Cardiac fibroblast (primary cell): ENCODE measurements at regions not wholly inside any gene's neighbourhood (a gene's known extent, or its start where the extent isn't known, plus 50 kb on each side); places are given as distances from the start of the nearest gene placed in this dataset.

Experiments
- DNase-seq, 2 donors: peaks; one replicate each; pipeline versions ENCODE4 v3.0.0 to v3.0.0-alpha.2; 2010; ENCODE audit warnings: low read depth in 2 of 2
- H3K4me3 ChIP-seq, 2 donors: replicated peaks in 1 of 2; 1 replicate in 1 of 2; 2 replicates in 1 of 2; pipeline ENCODE4 v1.5.1; 2011; ENCODE audit warnings: low read depth in 2 of 2, low read length in 2 of 2, mild to moderate bottlenecking in 2 of 2, moderate library complexity in 1 of 2
- CTCF ChIP-seq: IDR thresholded peaks from one replicate; pipeline ENCODE4 v1.5.1; 2011; ENCODE audit warnings: low read depth, mild to moderate bottlenecking, low read length, inconsistent platforms

GRCh38 chr19:5213667-5214066 lies 126.9 kb downstream of the PTPRS start:
- no peak overlapping the region for H3K4me3 ChIP-seq

GRCh38 chr19:5212101-5212500 lies 128.5 kb downstream of the PTPRS start:
- no peak for DNase-seq
- no peak for TF ChIP-seq CTCF
- H3K4me3 ChIP-seq: no peak overlapping the region

More at GRCh38 chr19:5213667-5214066, 126.9 kb downstream of the PTPRS start:
- no peak for DNase-seq
- no peak for TF ChIP-seq CTCF

GRCh38 chr19:5211217-5211822 lies 129.3 kb downstream of the PTPRS start:
- no peak overlapping the region for H3K4me3 ChIP-seq
- DNase-seq: no peak
- TF ChIP-seq CTCF: no peak

DNA sequence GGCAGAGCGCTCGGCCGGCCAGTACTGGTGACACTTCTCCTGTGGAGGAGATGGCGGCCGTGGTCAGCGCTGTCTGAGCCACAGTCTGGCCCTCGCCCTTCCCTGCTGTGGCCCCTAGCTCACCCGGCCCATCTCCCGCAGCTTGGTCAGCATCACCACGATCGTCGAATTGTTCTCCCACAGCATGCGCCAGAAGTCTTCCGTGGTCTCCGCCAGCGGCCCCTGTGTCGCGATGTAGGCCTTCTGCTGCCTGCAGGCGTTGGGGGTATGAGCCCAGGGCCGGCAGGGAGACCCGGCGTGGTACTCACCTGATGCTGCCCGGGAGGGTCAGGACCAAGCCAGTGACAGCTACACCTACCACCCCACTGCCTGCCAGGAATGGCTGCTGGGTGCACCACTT lies 130.1 kb downstream of the PTPRS start:
- no peak overlapping the region for H3K4me3 ChIP-seq
- no peak for DNase-seq
- no peak for TF ChIP-seq CTCF

DNA sequence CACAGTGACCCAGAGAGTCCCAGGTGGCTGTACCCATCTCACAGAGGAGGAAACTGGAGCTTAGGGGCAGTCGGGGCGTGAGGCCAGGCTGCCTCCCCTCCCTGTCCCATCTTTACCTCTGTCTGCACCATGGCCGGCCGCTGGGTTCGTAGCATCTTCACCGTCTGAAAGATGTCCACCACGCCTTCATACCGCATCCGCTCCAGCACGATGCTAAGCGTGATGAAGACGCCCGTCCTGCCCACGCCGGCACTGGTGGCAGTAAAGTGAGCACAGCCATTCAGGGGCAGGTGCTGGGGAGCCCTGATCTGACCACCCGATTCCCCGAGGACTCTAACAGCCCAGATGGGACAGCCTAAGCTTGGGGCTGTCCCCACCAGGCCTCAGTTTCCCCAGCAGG lies 132.8 kb downstream of the PTPRS start:
- H3K4me3 ChIP-seq: no peak overlapping the region
- TF ChIP-seq CTCF: no peak
- no peak for DNase-seq

DNA sequence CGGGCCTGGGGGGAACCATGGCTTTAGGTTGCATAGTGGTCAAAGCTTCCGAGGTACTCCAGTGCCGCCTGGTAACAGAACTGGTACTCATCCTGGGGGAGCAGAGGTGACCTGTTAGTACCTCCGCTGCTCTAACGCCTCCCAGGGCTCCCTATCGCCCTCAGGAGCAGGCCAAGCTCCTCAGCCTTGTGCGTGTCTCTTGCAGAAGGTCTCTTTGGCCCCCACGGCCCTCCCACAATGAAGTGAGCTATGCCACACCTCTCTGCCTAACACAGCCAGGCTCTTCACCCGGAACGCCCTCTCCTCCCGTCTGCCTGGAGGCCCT lies 133.9 kb downstream of the PTPRS start:
- no peak for DNase-seq
- TF ChIP-seq CTCF: no peak
- no peak overlapping the region for H3K4me3 ChIP-seq
